SU-DHL-6 (cell line): ENCODE measurements at regions not wholly inside any gene's neighbourhood (a gene's known extent, or its start where the extent isn't known, plus 50 kb on each side); places are given as distances from the start of the nearest gene placed in this dataset.

Experiments used
- H2AFZ ChIP-seq: fragments of 200-600 bp; sonication (generic); 2 replicates; pipeline ENCODE4 v1.6.1; 2014; ENCODE audit warnings: low read depth, mild to moderate bottlenecking, moderate library complexity, mixed read lengths, antibody characterized with exemption, low read length; ENCODE audit not compliant: severe bottlenecking
- H3F3A ChIP-seq: fragments of 200-600 bp; shearing (Covaris generic); 2 replicates; pipeline ENCODE4 v1.6.0; 2016; ENCODE audit warnings: antibody characterized with exemption, mild to moderate bottlenecking; ENCODE audit not compliant: insufficient read depth
- H3K27ac ChIP-seq: fragments of 200-600 bp; sonication (generic); 2 replicates; pipeline ENCODE4 v1.5.1; 2016; ENCODE audit warnings: low read depth, mild to moderate bottlenecking, low read length, moderate library complexity, mixed read lengths
- H3K27me3 ChIP-seq: fragments of 200-600 bp; sonication (generic), shearing (Covaris generic); 2 replicates; pipeline ENCODE4 v1.6.0; 2014; ENCODE audit warnings: mild to moderate bottlenecking, low read length
- H3K36me3 ChIP-seq: fragments of 200-600 bp; sonication (generic); 2 replicates; pipeline ENCODE4 v1.6.1; 2014; ENCODE audit warnings: mild to moderate bottlenecking, low read length, mixed read lengths
- H3K4me2 ChIP-seq: fragments of 300-600, 200-600 bp; shearing (Covaris generic), sonication (generic); 2 replicates; pipeline ENCODE4 v1.6.0; 2014; ENCODE audit warnings: low read length, low read depth, mild to moderate bottlenecking; ENCODE audit not compliant: poor library complexity, severe bottlenecking
- H3K4me3 ChIP-seq: fragments of 200-600 bp; sonication (generic); 2 replicates; pipeline ENCODE4 v1.5.1; 2014; ENCODE audit warnings: antibody characterized with exemption, low read length, mild to moderate bottlenecking, mixed read lengths; ENCODE audit not compliant: insufficient read depth, poor library complexity, severe bottlenecking
- H3K79me2 ChIP-seq: fragments of 200-600 bp; sonication (generic); 2 replicates; pipeline ENCODE4 v1.6.1; 2014; ENCODE audit warnings: mild to moderate bottlenecking, low read length, moderate library complexity; ENCODE audit not compliant: insufficient read depth
- H3K9ac ChIP-seq: fragments of 200-600 bp; sonication (generic); 2 replicates; pipeline ENCODE4 v1.7.0; 2014; ENCODE audit warnings: mild to moderate bottlenecking, low read length
- H3K9me2 ChIP-seq: fragments of 200-600 bp; sonication (generic); replicated peaks from 2 replicates; pipeline ENCODE4 v1.6.1; 2014; ENCODE audit warnings: low read length; ENCODE audit not compliant: insufficient read depth
- H3K9me3 ChIP-seq: fragments of 200-600 bp; sonication (generic); 2 replicates; pipeline ENCODE4 v1.6.1; 2014; ENCODE audit warnings: low read length, mixed read lengths; ENCODE audit not compliant: insufficient read depth
- H4K20me1 ChIP-seq: fragments of 200-600 bp; sonication (generic); 2 replicates; pipeline ENCODE4 v1.6.1; 2014; ENCODE audit warnings: low read depth, mild to moderate bottlenecking, antibody characterized with exemption, low read length, moderate library complexity, mixed read lengths
- CTCF ChIP-seq: fragments of 200-600 bp; sonication (generic); IDR thresholded peaks from one replicate; pipeline ENCODE4 v1.5.1; 2017; ENCODE audit warnings: antibody characterized with exemption, mild to moderate bottlenecking, low read length, moderate library complexity; ENCODE audit not compliant: insufficient read depth, poor library complexity, severe bottlenecking
- EZH2phosphoT487 ChIP-seq: fragments of 200-600 bp; sonication (generic), shearing (Covaris generic); conservative IDR thresholded peaks from 2 replicates; pipeline ENCODE4 v1.6.1; 2018; ENCODE audit warnings: mild to moderate bottlenecking, antibody characterized with exemption, low read length, moderate library complexity, mixed read lengths

- no peak overlapping the region for H3K4me3 ChIP-seq
- TF ChIP-seq EZH2phosphoT487 (no peak), CTCF (no peak)
- H3K9me3 ChIP-seq: no peaks in the 10 kb centered on the region
- no peaks in the 10 kb centered on the region for H3K27me3 ChIP-seq
- no peaks in the 10 kb centered on the region for H4K20me1 ChIP-seq
- no peak overlapping the region for H3K4me2 ChIP-seq
- no peak overlapping the region for H3K27ac ChIP-seq
- no peaks in the 10 kb centered on the region for H3F3A ChIP-seq
- no peak overlapping the region for H3K9ac ChIP-seq
- H3K9me2 ChIP-seq: no peaks in the 10 kb centered on the region
- no peak overlapping the region for H2AFZ ChIP-seq
- no peaks in the 10 kb centered on the region for H3K36me3 ChIP-seq
- no peaks in the 10 kb centered on the region for H3K79me2 ChIP-seq
Observed at GRCh38 chr13:105814902-105815250, 720.6 kb downstream of the EFNB2 start.

GRCh38 chr13:105814219-105814901 lies 721.1 kb downstream of the EFNB2 start:
- Histone ChIP-seq H3K9me3 (no peaks in the 10 kb centered on the region), H2AFZ (no peak overlapping the region), H3K27ac (no peak overlapping the region), H3K9ac (no peak overlapping the region), H4K20me1 (no peaks in the 10 kb centered on the region), H3K79me2 (no peaks in the 10 kb centered on the region), H3K4me2 (no peak overlapping the region), H3K4me3 (no peak overlapping the region), H3K9me2 (no peaks in the 10 kb centered on the region), H3K36me3 (no peaks in the 10 kb centered on the region), H3K27me3 (no peaks in the 10 kb centered on the region), H3F3A (no peaks in the 10 kb centered on the region)
- TF ChIP-seq EZH2phosphoT487 (no peak), CTCF (no peak)

- Histone ChIP-seq H3K27me3 (no peaks in the 10 kb centered on the region), H3K4me3 (no peak overlapping the region), H4K20me1 (no peaks in the 10 kb centered on the region), H3F3A (no peaks in the 10 kb centered on the region), H3K36me3 (no peaks in the 10 kb centered on the region), H3K27ac (no peak overlapping the region), H3K9me3 (no peaks in the 10 kb centered on the region), H3K9ac (no peak overlapping the region), H3K4me2 (no peak overlapping the region), H3K79me2 (no peaks in the 10 kb centered on the region), H2AFZ (no peak overlapping the region), H3K9me2 (no peaks in the 10 kb centered on the region)
- no peak for TF ChIP-seq CTCF
Observed at GRCh38 chr13:105806628-105806920, 728.9 kb downstream of the EFNB2 start.
